Neural cell (in vitro differentiated cells): ENCODE measurements at regions not wholly inside any gene's neighbourhood (a gene's known extent, or its start where the extent isn't known, plus 50 kb on each side); places are given as distances from the start of the nearest gene placed in this dataset.

Experiments
- EP300 ChIP-seq: fragments of 450-650 bp; conservative IDR thresholded peaks from 2 replicates; pipeline ENCODE4 v1.6.1; 2014; ENCODE audit warnings: antibody characterized with exemption, mild to moderate bottlenecking, moderate library complexity; ENCODE audit not compliant: poor library complexity, severe bottlenecking
- MXI1 ChIP-seq: fragments of 450-650 bp; conservative IDR thresholded peaks from 2 replicates; pipeline ENCODE4 v1.6.1; 2014; ENCODE audit warnings: antibody characterized with exemption, mild to moderate bottlenecking; ENCODE audit not compliant: poor library complexity, severe bottlenecking
- POLR2AphosphoS5 ChIP-seq: IDR thresholded peaks from 2 replicates; pipeline ENCODE4 v1.6.1; 2012
- SMC3 ChIP-seq: fragments of 450-650 bp; conservative IDR thresholded peaks from 2 replicates; pipeline ENCODE4 v1.6.1; 2014; ENCODE audit warnings: antibody characterized with exemption, mild to moderate bottlenecking, moderate library complexity; ENCODE audit not compliant: poor library complexity
- TAF1 ChIP-seq: IDR thresholded peaks from 2 replicates; pipeline ENCODE4 v1.6.1; 2012; ENCODE audit warnings: low read depth
- TF ChIP-seq, protein P1 (sequence below): fragments of 450-650 bp; IDR thresholded peaks from 2 replicates; pipeline ENCODE4 v1.5.1; 2014; ENCODE audit warnings: antibody characterized with exemption, mild to moderate bottlenecking, moderate library complexity; ENCODE audit not compliant: poor library complexity, severe bottlenecking
- TF ChIP-seq, protein P2 (sequence below): IDR thresholded peaks from 2 replicates; pipeline ENCODE4 v1.6.1; 2012; ENCODE audit warnings: borderline replicate concordance

DNA sequence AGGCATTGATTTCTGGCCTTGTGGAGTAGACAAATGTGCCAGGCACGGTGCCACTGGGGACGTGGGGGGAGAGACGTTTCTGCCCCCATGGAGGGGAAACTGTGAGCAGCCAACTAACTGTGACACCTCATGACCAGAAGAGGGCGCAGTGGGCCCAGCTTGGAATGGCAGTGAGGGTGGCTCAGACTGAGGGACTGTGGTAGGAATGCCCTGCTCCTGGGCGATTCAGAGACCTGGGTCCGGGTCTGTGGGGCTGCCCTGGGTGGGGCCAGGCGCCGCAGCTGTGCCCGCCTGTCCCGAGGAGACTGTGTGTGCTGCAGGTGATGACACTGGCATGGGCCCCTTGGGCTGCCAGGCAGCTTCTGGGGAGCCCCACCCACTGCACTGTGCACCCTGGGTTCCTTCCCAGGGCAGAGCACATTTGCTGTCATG lies 60.6 kb downstream of the SLC25A47 start:
- TF ChIP-seq, protein P1, sequence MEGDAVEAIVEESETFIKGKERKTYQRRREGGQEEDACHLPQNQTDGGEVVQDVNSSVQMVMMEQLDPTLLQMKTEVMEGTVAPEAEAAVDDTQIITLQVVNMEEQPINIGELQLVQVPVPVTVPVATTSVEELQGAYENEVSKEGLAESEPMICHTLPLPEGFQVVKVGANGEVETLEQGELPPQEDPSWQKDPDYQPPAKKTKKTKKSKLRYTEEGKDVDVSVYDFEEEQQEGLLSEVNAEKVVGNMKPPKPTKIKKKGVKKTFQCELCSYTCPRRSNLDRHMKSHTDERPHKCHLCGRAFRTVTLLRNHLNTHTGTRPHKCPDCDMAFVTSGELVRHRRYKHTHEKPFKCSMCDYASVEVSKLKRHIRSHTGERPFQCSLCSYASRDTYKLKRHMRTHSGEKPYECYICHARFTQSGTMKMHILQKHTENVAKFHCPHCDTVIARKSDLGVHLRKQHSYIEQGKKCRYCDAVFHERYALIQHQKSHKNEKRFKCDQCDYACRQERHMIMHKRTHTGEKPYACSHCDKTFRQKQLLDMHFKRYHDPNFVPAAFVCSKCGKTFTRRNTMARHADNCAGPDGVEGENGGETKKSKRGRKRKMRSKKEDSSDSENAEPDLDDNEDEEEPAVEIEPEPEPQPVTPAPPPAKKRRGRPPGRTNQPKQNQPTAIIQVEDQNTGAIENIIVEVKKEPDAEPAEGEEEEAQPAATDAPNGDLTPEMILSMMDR, result peak; percentile 88
- TF ChIP-seq SMC3 (peak; percentile 88), EP300 (no peak), MXI1 (no peak), POLR2AphosphoS5 (no peak), TAF1 (no peak)
- TF ChIP-seq, protein P2, sequence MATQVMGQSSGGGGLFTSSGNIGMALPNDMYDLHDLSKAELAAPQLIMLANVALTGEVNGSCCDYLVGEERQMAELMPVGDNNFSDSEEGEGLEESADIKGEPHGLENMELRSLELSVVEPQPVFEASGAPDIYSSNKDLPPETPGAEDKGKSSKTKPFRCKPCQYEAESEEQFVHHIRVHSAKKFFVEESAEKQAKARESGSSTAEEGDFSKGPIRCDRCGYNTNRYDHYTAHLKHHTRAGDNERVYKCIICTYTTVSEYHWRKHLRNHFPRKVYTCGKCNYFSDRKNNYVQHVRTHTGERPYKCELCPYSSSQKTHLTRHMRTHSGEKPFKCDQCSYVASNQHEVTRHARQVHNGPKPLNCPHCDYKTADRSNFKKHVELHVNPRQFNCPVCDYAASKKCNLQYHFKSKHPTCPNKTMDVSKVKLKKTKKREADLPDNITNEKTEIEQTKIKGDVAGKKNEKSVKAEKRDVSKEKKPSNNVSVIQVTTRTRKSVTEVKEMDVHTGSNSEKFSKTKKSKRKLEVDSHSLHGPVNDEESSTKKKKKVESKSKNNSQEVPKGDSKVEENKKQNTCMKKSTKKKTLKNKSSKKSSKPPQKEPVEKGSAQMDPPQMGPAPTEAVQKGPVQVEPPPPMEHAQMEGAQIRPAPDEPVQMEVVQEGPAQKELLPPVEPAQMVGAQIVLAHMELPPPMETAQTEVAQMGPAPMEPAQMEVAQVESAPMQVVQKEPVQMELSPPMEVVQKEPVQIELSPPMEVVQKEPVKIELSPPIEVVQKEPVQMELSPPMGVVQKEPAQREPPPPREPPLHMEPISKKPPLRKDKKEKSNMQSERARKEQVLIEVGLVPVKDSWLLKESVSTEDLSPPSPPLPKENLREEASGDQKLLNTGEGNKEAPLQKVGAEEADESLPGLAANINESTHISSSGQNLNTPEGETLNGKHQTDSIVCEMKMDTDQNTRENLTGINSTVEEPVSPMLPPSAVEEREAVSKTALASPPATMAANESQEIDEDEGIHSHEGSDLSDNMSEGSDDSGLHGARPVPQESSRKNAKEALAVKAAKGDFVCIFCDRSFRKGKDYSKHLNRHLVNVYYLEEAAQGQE, result no peak
